ENCODE measurements at regions not wholly inside any gene's neighbourhood (a gene's known extent, or its start where the extent isn't known, plus 50 kb on each side); places are given as distances from the start of the nearest gene placed in this dataset.
"Not testable (repeated sequence)": the region's sequence is repeated elsewhere in the genome, so short reads cannot be mapped to it uniquely, and the experiment has no call there.

DNA sequence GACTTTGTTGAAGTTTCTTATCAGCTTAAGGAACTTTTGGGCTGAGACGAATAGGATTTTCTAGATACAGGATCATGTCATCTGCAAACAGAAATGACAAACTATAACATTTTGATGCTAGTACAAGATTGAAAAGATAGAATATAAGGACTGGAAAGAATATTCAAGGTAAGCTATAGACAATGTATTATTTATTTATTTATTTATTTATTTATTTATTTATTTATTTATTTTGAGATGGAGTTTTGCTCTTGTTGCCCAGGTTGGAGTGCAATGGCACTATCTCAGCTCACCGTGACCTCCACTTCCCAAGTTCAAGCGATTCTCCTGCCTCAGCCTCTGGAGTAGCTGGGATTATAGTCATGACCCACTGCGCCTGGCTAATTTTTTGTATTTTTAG, 125.0 kb downstream of the OTOR start:
- not testable (repeated sequence) for H3K4me1 Mint-ChIP-seq
- WGBS (ENCODE audit: insufficient coverage), result no CpG with 5 or more reads among the region's 4 CpGs

DNA sequence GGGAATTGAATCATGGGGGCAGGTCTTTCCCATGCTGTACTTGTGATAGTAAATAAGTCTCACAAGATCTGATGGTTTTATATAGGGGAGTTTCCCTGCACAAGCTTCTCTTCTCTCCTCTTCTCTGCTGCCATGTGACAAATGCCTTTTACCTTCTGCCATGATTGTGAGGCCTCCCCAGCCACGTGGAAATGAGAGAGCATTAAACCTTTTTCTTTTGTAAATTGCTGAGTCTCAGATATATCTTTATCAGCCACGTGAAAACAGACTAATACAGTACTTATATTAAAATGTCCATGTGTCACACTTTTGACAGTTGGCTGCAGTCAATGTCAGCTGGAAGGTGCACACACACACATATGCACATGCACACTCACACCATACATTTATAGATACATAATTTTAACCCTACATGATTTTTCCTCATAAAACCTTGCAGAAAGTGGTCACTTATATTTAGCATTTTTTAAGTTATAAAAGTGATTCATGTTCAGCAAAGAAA, 128.9 kb downstream of the OTOR start:
- no peaks in the 10 kb centered on the region for H3K36me3 ChIP-seq (ENCODE audit: control insufficient read depth in 2 of 2, extremely low read depth in 1 of 2, insufficient read depth in 1 of 2, low read length in 1 of 2)
- Mint-ChIP-seq H3K27ac (no peak overlapping the region), H3K4me3 (no peak overlapping the region), H3K4me1 (no peaks in the 10 kb centered on the region), H3K36me3 (no peaks in the 10 kb centered on the region), H3K27me3 (no peaks in the 10 kb centered on the region), H3K9me3 (no peaks in the 10 kb centered on the region)
- H3K27me3 ChIP-seq (replicated peaks in 1 of 2; ENCODE audit: control insufficient read depth in 2 of 2, extremely low read depth in 1 of 2, insufficient read depth in 2 of 2, low read length in 1 of 2), result peaks cover 0 to 3% of the 10 kb centered on the region in 2 experiments
- no peak overlapping the region for H3K27ac ChIP-seq (ENCODE audit: low read length)
- no peak for ATAC-seq (replicated peaks in 1 of 4)
- POLR2A ChIA-PET, result no interaction called here
- CTCF ChIA-PET, result no interaction called here
- no peak for DNase-seq
- H3K9me3 ChIP-seq, result no peaks in the 10 kb centered on the region
- 0% methylated on average over 1 of the region's 2 CpGs for WGBS (ENCODE audit: insufficient coverage)
- H3K4me3 ChIP-seq (ENCODE audit: control insufficient read depth in 1 of 2, extremely low read depth in 1 of 2, low read length in 1 of 2), result no peak overlapping the region
- H3K4me1 ChIP-seq (ENCODE audit: control insufficient read depth in 1 of 2, extremely low read depth in 1 of 2, insufficient read depth in 2 of 2, low read length in 2 of 2), result no peaks in the 10 kb centered on the region

More for the DNA sequence above, 125.0 kb downstream of the OTOR start:
- H3K27ac Mint-ChIP-seq; H3K27me3 Mint-ChIP-seq; H3K9me3 ChIP-seq; H3K4me1 ChIP-seq (ENCODE audit: control insufficient read depth in 1 of 2, extremely low read depth in 1 of 2, insufficient read depth in 2 of 2, low read length in 2 of 2); POLR2A ChIA-PET; H3K4me3 Mint-ChIP-seq; H3K36me3 Mint-ChIP-seq; ATAC-seq (replicated peaks in 1 of 4); H3K9me3 Mint-ChIP-seq; H3K4me3 ChIP-seq (ENCODE audit: control insufficient read depth in 1 of 2, extremely low read depth in 1 of 2, low read length in 1 of 2); H3K36me3 ChIP-seq (ENCODE audit: control insufficient read depth in 2 of 2, extremely low read depth in 1 of 2, insufficient read depth in 1 of 2, low read length in 1 of 2); H3K27ac ChIP-seq (ENCODE audit: low read length); H3K27me3 ChIP-seq (replicated peaks in 1 of 2; ENCODE audit: control insufficient read depth in 2 of 2, extremely low read depth in 1 of 2, insufficient read depth in 2 of 2, low read length in 1 of 2); CTCF ChIA-PET; DNase-seq: not testable (repeated sequence)

DNA sequence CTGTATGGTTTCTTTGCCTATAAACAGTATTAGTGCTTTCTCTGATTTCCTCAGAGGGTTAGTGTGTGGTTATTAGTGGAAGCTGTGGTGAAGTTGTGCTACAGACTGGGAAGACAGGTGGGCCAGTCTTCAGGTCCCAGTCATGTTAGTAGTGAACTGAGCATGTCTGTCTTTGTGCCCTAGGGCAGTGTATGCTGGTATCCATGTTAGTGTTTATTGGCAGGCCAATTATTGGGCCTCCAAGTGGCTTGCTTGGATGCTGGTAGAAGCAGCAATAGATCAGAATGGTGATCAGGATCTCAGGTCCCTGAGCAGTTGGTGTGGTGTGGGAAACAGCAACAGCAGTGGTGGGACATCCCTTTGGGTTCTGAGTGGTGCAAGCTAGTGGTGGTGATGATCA, 137.6 kb downstream of the OTOR start:
- peaks cover 0 to 8% of the 10 kb centered on the region in 2 donors for H3K27me3 Mint-ChIP-seq
- H3K4me1 Mint-ChIP-seq, result no peaks in the 10 kb centered on the region
- ChIA-PET POLR2A (no interaction called here), CTCF (interaction anchor here in 1 of 2 donors (0.7 kb wide), 1 partner anchor 16 kb away, joined by 4 read pairs; no protein-coding TSS in a partner anchor)
- H3K4me1 ChIP-seq (ENCODE audit: control insufficient read depth in 1 of 2, extremely low read depth in 1 of 2, insufficient read depth in 2 of 2, low read length in 2 of 2), result no peaks in the 10 kb centered on the region
- H3K27ac ChIP-seq (ENCODE audit: low read length), result no peak overlapping the region
- no peaks in the 10 kb centered on the region for H3K9me3 ChIP-seq
- no peak overlapping the region for H3K27ac Mint-ChIP-seq
- DNase-seq (no peak), ATAC-seq (replicated peaks in 1 of 4) (no peak)
- H3K36me3 ChIP-seq (ENCODE audit: control insufficient read depth in 2 of 2, extremely low read depth in 1 of 2, insufficient read depth in 1 of 2, low read length in 1 of 2), result no peaks in the 10 kb centered on the region
- H3K4me3 Mint-ChIP-seq, result no peak overlapping the region
- peaks cover 0 to 15% (median 3%) of the 10 kb centered on the region in 3 donors for H3K9me3 Mint-ChIP-seq
- peaks cover 0 to 3% of the 10 kb centered on the region in 2 experiments for H3K27me3 ChIP-seq (replicated peaks in 1 of 2; ENCODE audit: control insufficient read depth in 2 of 2, extremely low read depth in 1 of 2, insufficient read depth in 2 of 2, low read length in 1 of 2)
- H3K36me3 Mint-ChIP-seq, result no peaks in the 10 kb centered on the region
- no peak overlapping the region for H3K4me3 ChIP-seq (ENCODE audit: control insufficient read depth in 1 of 2, extremely low read depth in 1 of 2, low read length in 1 of 2)

DNA sequence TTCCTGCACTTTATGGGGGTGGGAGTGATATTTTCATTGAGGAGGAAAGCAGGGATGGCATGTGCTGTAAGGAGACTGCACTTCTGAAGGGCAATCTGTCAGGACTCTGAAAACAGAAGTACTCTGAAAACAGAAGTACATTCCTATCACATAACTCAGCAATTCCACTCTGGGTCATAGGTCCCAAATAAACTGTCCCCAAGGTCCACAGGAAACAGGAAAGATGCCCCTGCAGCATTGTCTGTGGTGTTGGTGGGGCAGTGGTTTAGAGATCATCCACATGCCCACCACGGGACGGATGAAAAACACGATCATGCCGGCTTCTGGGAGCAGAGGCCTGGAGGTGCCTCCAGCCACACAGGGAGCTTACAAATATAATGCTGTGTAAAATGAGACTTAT, 150.3 kb downstream of the OTOR start:
- no peaks in the 10 kb centered on the region for H3K36me3 Mint-ChIP-seq
- H3K27ac Mint-ChIP-seq, result no peak overlapping the region

DNA sequence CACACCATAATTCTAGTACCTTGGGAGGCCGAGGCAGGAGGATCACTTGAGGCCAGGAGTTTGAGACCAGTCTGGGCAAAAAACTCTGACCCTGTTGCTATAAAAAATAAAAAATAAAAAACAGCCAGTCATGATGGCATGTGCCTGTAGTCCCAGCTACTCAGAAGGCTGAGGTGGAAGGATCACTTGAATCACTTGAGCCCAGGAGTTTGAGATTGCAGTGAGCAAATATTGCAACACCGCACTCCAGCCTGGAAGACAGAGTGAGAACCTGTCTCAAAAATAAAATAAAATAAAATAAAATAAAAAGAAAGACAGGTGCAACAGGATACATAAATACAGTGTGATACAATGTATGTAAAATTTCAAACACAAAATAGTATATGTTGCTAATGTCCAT, 154.5 kb downstream of the OTOR start:
- Histone ChIP-seq H3K9me3 (no peaks in the 10 kb centered on the region), H3K27me3 (replicated peaks in 1 of 2; ENCODE audit: control insufficient read depth in 2 of 2, extremely low read depth in 1 of 2, insufficient read depth in 2 of 2, low read length in 1 of 2) (no peaks in the 10 kb centered on the region), H3K27ac (ENCODE audit: low read length) (no peak overlapping the region), H3K4me1 (ENCODE audit: control insufficient read depth in 1 of 2, extremely low read depth in 1 of 2, insufficient read depth in 2 of 2, low read length in 2 of 2) (no peaks in the 10 kb centered on the region), H3K36me3 (ENCODE audit: control insufficient read depth in 2 of 2, extremely low read depth in 1 of 2, insufficient read depth in 1 of 2, low read length in 1 of 2) (no peaks in the 10 kb centered on the region), H3K4me3 (ENCODE audit: control insufficient read depth in 1 of 2, extremely low read depth in 1 of 2, low read length in 1 of 2) (no peak overlapping the region)
- Mint-ChIP-seq H3K36me3 (no peaks in the 10 kb centered on the region), H3K9me3 (peaks cover 0 to 5% (median 0%) of the 10 kb centered on the region in 3 donors), H3K4me3 (no peak overlapping the region), H3K4me1 (no peaks in the 10 kb centered on the region), H3K27ac (no peak overlapping the region), H3K27me3 (no peaks in the 10 kb centered on the region)
- CTCF ChIA-PET, result no interaction called here
- POLR2A ChIA-PET, result no interaction called here
- DNase-seq, result no peak
- ATAC-seq (replicated peaks in 1 of 4), result no peak
- WGBS (ENCODE audit: insufficient coverage), result 100% methylated on average over 1 of the region's 2 CpGs

More for the DNA sequence above, 150.3 kb downstream of the OTOR start:
- Histone ChIP-seq H3K27ac (ENCODE audit: low read length) (no peak overlapping the region), H3K4me1 (ENCODE audit: control insufficient read depth in 1 of 2, extremely low read depth in 1 of 2, insufficient read depth in 2 of 2, low read length in 2 of 2) (no peaks in the 10 kb centered on the region), H3K9me3 (no peaks in the 10 kb centered on the region), H3K36me3 (ENCODE audit: control insufficient read depth in 2 of 2, extremely low read depth in 1 of 2, insufficient read depth in 1 of 2, low read length in 1 of 2) (no peaks in the 10 kb centered on the region), H3K27me3 (replicated peaks in 1 of 2; ENCODE audit: control insufficient read depth in 2 of 2, extremely low read depth in 1 of 2, insufficient read depth in 2 of 2, low read length in 1 of 2) (no peaks in the 10 kb centered on the region), H3K4me3 (ENCODE audit: control insufficient read depth in 1 of 2, extremely low read depth in 1 of 2, low read length in 1 of 2) (no peak overlapping the region)
- H3K4me3 Mint-ChIP-seq, result no peak overlapping the region
- CTCF ChIA-PET, result no interaction called here
- no CpG with 5 or more reads among the region's 4 CpGs for WGBS (ENCODE audit: insufficient coverage)
- DNase-seq (no peak), ATAC-seq (replicated peaks in 1 of 4) (no peak)
- H3K27me3 Mint-ChIP-seq, result no peaks in the 10 kb centered on the region
- POLR2A ChIA-PET, result no interaction called here
- H3K4me1 Mint-ChIP-seq, result no peaks in the 10 kb centered on the region
- no peaks in the 10 kb centered on the region for H3K9me3 Mint-ChIP-seq

DNA sequence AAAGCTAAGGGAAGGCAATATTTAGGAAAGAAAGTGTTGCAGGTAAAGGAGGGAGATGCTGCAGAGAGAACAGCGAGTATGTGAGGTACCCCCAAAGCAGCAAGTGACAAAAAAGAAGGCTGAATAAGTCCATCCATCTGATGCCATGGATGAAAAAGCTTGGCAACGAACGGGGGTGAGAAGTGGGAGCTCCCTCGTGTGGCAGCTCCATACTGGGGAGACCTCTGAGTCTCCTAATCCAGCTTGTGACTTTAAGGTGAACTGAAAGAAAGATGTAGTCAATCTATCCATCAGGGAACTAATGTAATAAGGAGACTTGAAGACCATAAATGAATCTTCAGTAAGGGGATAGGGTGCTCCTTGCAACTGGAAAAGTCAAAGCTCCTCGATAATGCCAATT, 156.6 kb downstream of the OTOR start:
- 69% methylated on average over 3 of the region's 5 CpGs for WGBS (ENCODE audit: insufficient coverage)
- POLR2A ChIA-PET, result no interaction called here
- Histone ChIP-seq H3K9me3 (no peaks in the 10 kb centered on the region), H3K36me3 (ENCODE audit: control insufficient read depth in 2 of 2, extremely low read depth in 1 of 2, insufficient read depth in 1 of 2, low read length in 1 of 2) (no peaks in the 10 kb centered on the region), H3K27ac (ENCODE audit: low read length) (no peak overlapping the region), H3K27me3 (replicated peaks in 1 of 2; ENCODE audit: control insufficient read depth in 2 of 2, extremely low read depth in 1 of 2, insufficient read depth in 2 of 2, low read length in 1 of 2) (no peaks in the 10 kb centered on the region), H3K4me1 (ENCODE audit: control insufficient read depth in 1 of 2, extremely low read depth in 1 of 2, insufficient read depth in 2 of 2, low read length in 2 of 2) (no peaks in the 10 kb centered on the region), H3K4me3 (ENCODE audit: control insufficient read depth in 1 of 2, extremely low read depth in 1 of 2, low read length in 1 of 2) (no peak overlapping the region)
- H3K27ac Mint-ChIP-seq, result no peak overlapping the region
- no peaks in the 10 kb centered on the region for H3K36me3 Mint-ChIP-seq
- ATAC-seq (replicated peaks in 1 of 4) (no peak), DNase-seq (no peak)
- no peaks in the 10 kb centered on the region for H3K4me1 Mint-ChIP-seq
- H3K4me3 Mint-ChIP-seq, result no peak overlapping the region
- H3K27me3 Mint-ChIP-seq, result no peaks in the 10 kb centered on the region
- CTCF ChIA-PET, result no interaction called here
- peaks cover 0 to 9% (median 4%) of the 10 kb centered on the region in 3 donors for H3K9me3 Mint-ChIP-seq

DNA sequence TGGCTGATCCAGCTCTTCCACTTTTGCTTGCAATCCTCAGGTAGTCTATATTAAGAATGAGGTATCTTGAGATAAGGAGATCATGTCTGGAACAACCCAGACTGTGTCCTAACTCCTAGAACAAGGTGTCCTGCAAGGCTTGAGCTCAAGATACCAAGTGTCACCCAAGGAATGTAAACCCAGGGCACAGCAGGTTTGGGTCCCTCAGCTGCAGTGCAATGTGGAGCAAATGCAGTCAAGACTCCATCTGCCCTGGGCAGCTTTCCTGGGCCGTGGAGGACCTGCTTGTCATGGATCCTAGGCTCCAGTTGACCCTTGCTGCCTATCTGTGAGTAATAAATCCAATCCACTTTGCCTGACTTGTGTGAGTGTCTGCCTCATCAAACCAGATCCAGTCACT, 166.1 kb downstream of the OTOR start:
- ChIA-PET POLR2A (no interaction called here), CTCF (no interaction called here)
- Histone ChIP-seq H3K9me3 (no peaks in the 10 kb centered on the region), H3K4me1 (ENCODE audit: control insufficient read depth in 1 of 2, extremely low read depth in 1 of 2, insufficient read depth in 2 of 2, low read length in 2 of 2) (no peaks in the 10 kb centered on the region), H3K4me3 (ENCODE audit: control insufficient read depth in 1 of 2, extremely low read depth in 1 of 2, low read length in 1 of 2) (no peak overlapping the region), H3K27me3 (replicated peaks in 1 of 2; ENCODE audit: control insufficient read depth in 2 of 2, extremely low read depth in 1 of 2, insufficient read depth in 2 of 2, low read length in 1 of 2) (peaks cover 0 to 16% of the 10 kb centered on the region in 2 experiments), H3K27ac (ENCODE audit: low read length) (no peak overlapping the region), H3K36me3 (ENCODE audit: control insufficient read depth in 2 of 2, extremely low read depth in 1 of 2, insufficient read depth in 1 of 2, low read length in 1 of 2) (no peaks in the 10 kb centered on the region)
- peaks cover 10 to 13% (median 12%) of the 10 kb centered on the region in 3 donors for H3K9me3 Mint-ChIP-seq
- no peak overlapping the region for H3K27ac Mint-ChIP-seq
- H3K4me1 Mint-ChIP-seq, result no peaks in the 10 kb centered on the region
- DNase-seq (no peak), ATAC-seq (replicated peaks in 1 of 4) (no peak)
- H3K27me3 Mint-ChIP-seq, result peaks cover 0 to 3% of the 10 kb centered on the region in 2 donors
- 10% methylated on average over 1 of the region's 1 CpG for WGBS (ENCODE audit: insufficient coverage)
- no peaks in the 10 kb centered on the region for H3K36me3 Mint-ChIP-seq
- no peak overlapping the region for H3K4me3 Mint-ChIP-seq

Data from T-cell (primary cell).